ENCODE measurements at regions not wholly inside any gene's neighbourhood (a gene's known extent, or its start where the extent isn't known, plus 50 kb on each side); places are given as distances from the start of the nearest gene placed in this dataset.
"Not testable (repeated sequence)": the region's sequence is repeated elsewhere in the genome, so short reads cannot be mapped to it uniquely, and the experiment has no call there.

- Histone ChIP-seq H3K9me3 (ENCODE audit: low read depth) (no peaks in the 10 kb centered on the region), H3K27me3 (replicated peaks; ENCODE audit: insufficient read depth) (no peaks in the 10 kb centered on the region), H3K27ac (no peak overlapping the region), H3K4me1 (ENCODE audit: insufficient read depth) (no peaks in the 10 kb centered on the region), H3K9me2 (ENCODE audit: insufficient read depth) (no peaks in the 10 kb centered on the region), H3K79me2 (ENCODE audit: insufficient read depth) (no peaks in the 10 kb centered on the region), H3K4me3 (no peak overlapping the region), H3K4me2 (ENCODE audit: unreplicated experiment) (no peak overlapping the region), H3K9ac (no peak overlapping the region), H3K36me3 (ENCODE audit: low read depth) (no peaks in the 10 kb centered on the region), H4K20me1 (ENCODE audit: insufficient read depth) (no peaks in the 10 kb centered on the region), H3F3A (ENCODE audit: insufficient read depth) (no peaks in the 10 kb centered on the region), H2AFZ (no peak overlapping the region)
- no peak for TF ChIP-seq EZH2phosphoT487 (IDR thresholded peaks at IDR 0.05; ENCODE audit: insufficient read depth, low read depth)
- TF ChIP-seq EZH2 (IDR thresholded peaks at IDR 0.05; ENCODE audit: insufficient read depth, poor library complexity, severe bottlenecking) = no peak
- WGBS, 2 experiments (ENCODE audit: low coverage in 1 of 2, low lambda C conversion rate in 2 of 2, missing lambda C conversion rate in 2 of 2) = 46 to 57% methylated on average over 7 of the region's 7 CpGs
- DNase-seq = no peak
- in situ Hi-C loops (cut with MboI) = no loop called here
Measured at GRCh38 chr7:69109879-69110278, 488.4 kb upstream of the AUTS2 start.

GRCh38 chr7:69110450-69111050 is 487.7 kb upstream of the AUTS2 start:
- Histone ChIP-seq H4K20me1 (ENCODE audit: insufficient read depth) (no peaks in the 10 kb centered on the region), H3K36me3 (ENCODE audit: low read depth) (no peaks in the 10 kb centered on the region), H3F3A (ENCODE audit: insufficient read depth) (no peaks in the 10 kb centered on the region), H3K9me3 (ENCODE audit: low read depth) (no peaks in the 10 kb centered on the region), H3K9ac (no peak overlapping the region), H3K27ac (no peak overlapping the region), H3K9me2 (ENCODE audit: insufficient read depth) (no peaks in the 10 kb centered on the region), H2AFZ (no peak overlapping the region), H3K4me1 (ENCODE audit: insufficient read depth) (no peaks in the 10 kb centered on the region), H3K27me3 (replicated peaks; ENCODE audit: insufficient read depth) (no peaks in the 10 kb centered on the region), H3K79me2 (ENCODE audit: insufficient read depth) (no peaks in the 10 kb centered on the region), H3K4me3 (no peak overlapping the region), H3K4me2 (ENCODE audit: unreplicated experiment) (no peak overlapping the region)
- WGBS, 2 experiments (ENCODE audit: low coverage in 1 of 2, low lambda C conversion rate in 2 of 2, missing lambda C conversion rate in 2 of 2) = 44 to 49% methylated on average over 10 of the region's 10 CpGs
- no peak for DNase-seq
- TF ChIP-seq EZH2 (IDR thresholded peaks at IDR 0.05; ENCODE audit: insufficient read depth, poor library complexity, severe bottlenecking) (no peak), EZH2phosphoT487 (IDR thresholded peaks at IDR 0.05; ENCODE audit: insufficient read depth, low read depth) (no peak)
- in situ Hi-C loops (cut with MboI) = no loop called here

GRCh38 chr7:69114374-69114773 is 483.9 kb upstream of the AUTS2 start:
- no peaks in the 10 kb centered on the region for H3F3A ChIP-seq (ENCODE audit: insufficient read depth)
- H3K79me2 ChIP-seq (ENCODE audit: insufficient read depth) = no peaks in the 10 kb centered on the region
- WGBS, 2 experiments (ENCODE audit: low coverage in 1 of 2, low lambda C conversion rate in 2 of 2, missing lambda C conversion rate in 2 of 2) = 0 to 3% methylated on average over 2 of the region's 2 CpGs
- H3K27ac ChIP-seq = no peak overlapping the region
- no peaks in the 10 kb centered on the region for H4K20me1 ChIP-seq (ENCODE audit: insufficient read depth)
- no peaks in the 10 kb centered on the region for H3K27me3 ChIP-seq (replicated peaks; ENCODE audit: insufficient read depth)
- in situ Hi-C loops (cut with MboI) = no loop called here
- no peak overlapping the region for H3K4me3 ChIP-seq
- no peaks in the 10 kb centered on the region for H3K4me1 ChIP-seq (ENCODE audit: insufficient read depth)
- peak; percentile 3 for DNase-seq
- TF ChIP-seq EZH2 (IDR thresholded peaks at IDR 0.05; ENCODE audit: insufficient read depth, poor library complexity, severe bottlenecking) (no peak), EZH2phosphoT487 (IDR thresholded peaks at IDR 0.05; ENCODE audit: insufficient read depth, low read depth) (no peak)
- H3K9me3 ChIP-seq (ENCODE audit: low read depth) = no peaks in the 10 kb centered on the region
- H3K9me2 ChIP-seq (ENCODE audit: insufficient read depth) = no peaks in the 10 kb centered on the region
- H3K36me3 ChIP-seq (ENCODE audit: low read depth) = no peaks in the 10 kb centered on the region
- no peak overlapping the region for H2AFZ ChIP-seq
- no peak overlapping the region for H3K4me2 ChIP-seq (ENCODE audit: unreplicated experiment)
- H3K9ac ChIP-seq = no peak overlapping the region

GRCh38 chr7:69115788-69116187 is 482.5 kb upstream of the AUTS2 start:
- Histone ChIP-seq H3K4me3 (no peak overlapping the region), H3K27ac (no peak overlapping the region), H2AFZ (no peak overlapping the region), H3K4me2 (ENCODE audit: unreplicated experiment) (no peak overlapping the region), H3K9me2 (ENCODE audit: insufficient read depth) (no peaks in the 10 kb centered on the region), H3K36me3 (ENCODE audit: low read depth) (no peaks in the 10 kb centered on the region), H3F3A (ENCODE audit: insufficient read depth) (no peaks in the 10 kb centered on the region), H4K20me1 (ENCODE audit: insufficient read depth) (no peaks in the 10 kb centered on the region), H3K79me2 (ENCODE audit: insufficient read depth) (no peaks in the 10 kb centered on the region), H3K9ac (no peak overlapping the region), H3K9me3 (ENCODE audit: low read depth) (no peaks in the 10 kb centered on the region), H3K27me3 (replicated peaks; ENCODE audit: insufficient read depth) (no peaks in the 10 kb centered on the region), H3K4me1 (ENCODE audit: insufficient read depth) (no peaks in the 10 kb centered on the region)
- 1 to 5% methylated on average over 3 of the region's 3 CpGs for WGBS, 2 experiments (ENCODE audit: low coverage in 1 of 2, low lambda C conversion rate in 2 of 2, missing lambda C conversion rate in 2 of 2)
- in situ Hi-C loops (cut with MboI) = no loop called here
- DNase-seq = peak; percentile 1
- TF ChIP-seq EZH2phosphoT487 (IDR thresholded peaks at IDR 0.05; ENCODE audit: insufficient read depth, low read depth) = no peak
- no peak for TF ChIP-seq EZH2 (IDR thresholded peaks at IDR 0.05; ENCODE audit: insufficient read depth, poor library complexity, severe bottlenecking)

GRCh38 chr7:69116196-69116595 is 482.1 kb upstream of the AUTS2 start:
- H2AFZ ChIP-seq; H3K4me3 ChIP-seq; H3K9me3 ChIP-seq (ENCODE audit: low read depth); H3K36me3 ChIP-seq (ENCODE audit: low read depth); H3K79me2 ChIP-seq (ENCODE audit: insufficient read depth); H3K9ac ChIP-seq; in situ Hi-C loops (cut with MboI); H3K9me2 ChIP-seq (ENCODE audit: insufficient read depth); H3K27ac ChIP-seq; H3F3A ChIP-seq (ENCODE audit: insufficient read depth); DNase-seq; H4K20me1 ChIP-seq (ENCODE audit: insufficient read depth); H3K4me2 ChIP-seq (ENCODE audit: unreplicated experiment); H3K27me3 ChIP-seq (replicated peaks; ENCODE audit: insufficient read depth); H3K4me1 ChIP-seq (ENCODE audit: insufficient read depth): not testable (repeated sequence)
- WGBS, 2 experiments (ENCODE audit: low coverage in 1 of 2, low lambda C conversion rate in 2 of 2, missing lambda C conversion rate in 2 of 2) = 32 to 40% methylated on average over 4 of the region's 4 CpGs

All from GM23248 (cell line).